ENCODE measurements at regions not wholly inside any gene's neighbourhood (a gene's known extent, or its start where the extent isn't known, plus 50 kb on each side); places are given as distances from the start of the nearest gene placed in this dataset.

DNA sequence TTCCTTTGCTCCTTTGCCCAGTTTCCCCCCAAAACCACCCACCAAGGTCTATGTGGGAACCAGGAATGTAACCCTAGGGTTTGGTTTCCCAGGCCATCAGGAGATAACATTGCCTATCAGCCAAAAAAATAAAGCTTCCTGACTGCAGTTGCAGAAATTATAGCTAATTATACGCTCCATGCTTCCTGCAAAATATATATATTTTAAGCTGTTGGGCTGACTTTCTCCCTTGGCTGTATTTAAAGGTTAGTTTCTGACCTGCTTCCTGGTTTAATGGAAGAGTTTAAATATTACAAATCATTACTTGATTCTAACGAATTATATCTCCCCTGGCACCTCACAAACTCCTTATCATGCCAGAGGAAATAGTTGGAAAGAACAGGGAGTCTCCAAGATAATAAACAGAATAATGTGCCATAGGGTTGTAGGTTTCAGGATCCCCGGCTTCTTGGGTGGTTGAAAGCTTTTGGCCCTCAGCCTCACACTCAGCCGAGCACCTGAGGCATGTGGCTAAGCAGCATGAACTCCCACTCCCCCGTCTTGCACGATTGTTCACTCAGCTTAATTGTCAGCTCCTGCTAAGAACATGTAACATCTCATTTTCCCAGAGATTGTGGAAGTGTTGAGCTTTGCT, 79.9 kb downstream of the FZD1 start:
- no peak overlapping the region for H3K4me3 ChIP-seq (ENCODE audit: low read depth, low read length)
- TF ChIP-seq, protein P1, sequence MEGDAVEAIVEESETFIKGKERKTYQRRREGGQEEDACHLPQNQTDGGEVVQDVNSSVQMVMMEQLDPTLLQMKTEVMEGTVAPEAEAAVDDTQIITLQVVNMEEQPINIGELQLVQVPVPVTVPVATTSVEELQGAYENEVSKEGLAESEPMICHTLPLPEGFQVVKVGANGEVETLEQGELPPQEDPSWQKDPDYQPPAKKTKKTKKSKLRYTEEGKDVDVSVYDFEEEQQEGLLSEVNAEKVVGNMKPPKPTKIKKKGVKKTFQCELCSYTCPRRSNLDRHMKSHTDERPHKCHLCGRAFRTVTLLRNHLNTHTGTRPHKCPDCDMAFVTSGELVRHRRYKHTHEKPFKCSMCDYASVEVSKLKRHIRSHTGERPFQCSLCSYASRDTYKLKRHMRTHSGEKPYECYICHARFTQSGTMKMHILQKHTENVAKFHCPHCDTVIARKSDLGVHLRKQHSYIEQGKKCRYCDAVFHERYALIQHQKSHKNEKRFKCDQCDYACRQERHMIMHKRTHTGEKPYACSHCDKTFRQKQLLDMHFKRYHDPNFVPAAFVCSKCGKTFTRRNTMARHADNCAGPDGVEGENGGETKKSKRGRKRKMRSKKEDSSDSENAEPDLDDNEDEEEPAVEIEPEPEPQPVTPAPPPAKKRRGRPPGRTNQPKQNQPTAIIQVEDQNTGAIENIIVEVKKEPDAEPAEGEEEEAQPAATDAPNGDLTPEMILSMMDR (IDR thresholded peaks at IDR 0.05; ENCODE audit: insufficient read depth, low read depth, low read length): no peak
- no peak for DNase-seq (ENCODE audit: low read depth)

DNA sequence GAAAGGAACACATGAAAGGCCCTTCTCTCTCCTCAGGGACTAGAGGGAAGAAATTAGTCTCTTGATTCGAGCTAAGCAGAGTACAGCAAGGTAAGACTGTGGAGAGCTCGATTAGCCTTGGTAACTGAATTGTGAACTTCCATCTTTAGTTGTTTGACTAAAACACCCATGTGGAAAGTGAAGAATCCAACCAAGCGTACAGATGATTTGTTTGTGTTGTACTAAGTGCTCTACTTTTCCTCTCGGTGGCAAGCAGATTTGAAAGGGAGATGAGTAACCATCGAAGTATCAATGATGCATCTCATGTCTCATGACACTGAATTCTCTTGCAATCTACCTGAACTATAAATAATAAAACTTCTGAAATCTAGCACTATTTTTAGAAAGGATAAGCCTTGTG, 80.7 kb downstream of the FZD1 start:
- TF ChIP-seq, protein P1 (IDR thresholded peaks at IDR 0.05; ENCODE audit: insufficient read depth, low read depth, low read length): no peak
- H3K4me3 ChIP-seq (ENCODE audit: low read depth, low read length): no peak overlapping the region
- no peak for DNase-seq (ENCODE audit: low read depth)

DNA sequence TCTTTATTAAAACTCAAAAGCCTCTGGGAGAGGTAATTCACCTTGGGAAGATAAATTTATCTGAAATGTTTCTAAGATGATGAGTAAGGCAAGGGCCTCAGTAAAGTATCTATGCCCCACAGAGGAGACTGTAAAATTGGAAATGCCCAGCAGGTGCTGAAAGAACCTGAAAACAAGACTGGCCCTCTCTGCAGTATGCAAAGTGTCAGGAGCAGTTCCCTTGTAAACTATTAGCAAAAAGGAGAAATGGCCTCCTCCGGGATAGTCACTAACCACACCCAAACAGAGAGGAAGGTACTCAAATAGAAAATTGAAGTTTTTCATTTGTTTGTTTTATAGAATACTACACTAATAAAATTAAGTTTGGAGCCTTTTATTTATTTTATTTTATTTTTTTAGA, 81.2 kb downstream of the FZD1 start:
- H3K4me3 ChIP-seq (ENCODE audit: low read depth, low read length): no peak overlapping the region
- DNase-seq (ENCODE audit: low read depth): no peak
- TF ChIP-seq, protein P1 (IDR thresholded peaks at IDR 0.05; ENCODE audit: insufficient read depth, low read depth, low read length): no peak

DNA sequence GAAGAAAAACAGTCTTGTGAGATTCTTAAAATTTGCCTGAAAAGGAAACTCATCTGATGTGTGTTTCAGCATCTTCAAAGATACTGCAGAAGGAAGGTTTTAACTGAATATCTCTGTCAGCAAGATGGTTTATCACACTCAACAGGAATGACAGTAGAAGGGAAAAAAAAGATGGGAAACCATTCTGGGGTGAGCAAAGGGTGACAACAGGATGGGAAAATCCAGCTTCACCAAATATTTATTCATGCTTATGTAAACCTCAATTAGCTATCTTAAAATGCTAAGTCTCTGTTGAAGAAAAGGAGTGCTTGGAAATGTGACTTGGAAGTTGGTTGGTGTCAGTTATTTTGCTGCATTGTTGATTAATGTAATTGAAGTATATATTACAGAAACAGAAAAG, 82.2 kb downstream of the FZD1 start:
- no peak overlapping the region for H3K4me3 ChIP-seq (ENCODE audit: low read depth, low read length)
- TF ChIP-seq, protein P1 (IDR thresholded peaks at IDR 0.05; ENCODE audit: insufficient read depth, low read depth, low read length): no peak
- DNase-seq (ENCODE audit: low read depth): no peak

DNA sequence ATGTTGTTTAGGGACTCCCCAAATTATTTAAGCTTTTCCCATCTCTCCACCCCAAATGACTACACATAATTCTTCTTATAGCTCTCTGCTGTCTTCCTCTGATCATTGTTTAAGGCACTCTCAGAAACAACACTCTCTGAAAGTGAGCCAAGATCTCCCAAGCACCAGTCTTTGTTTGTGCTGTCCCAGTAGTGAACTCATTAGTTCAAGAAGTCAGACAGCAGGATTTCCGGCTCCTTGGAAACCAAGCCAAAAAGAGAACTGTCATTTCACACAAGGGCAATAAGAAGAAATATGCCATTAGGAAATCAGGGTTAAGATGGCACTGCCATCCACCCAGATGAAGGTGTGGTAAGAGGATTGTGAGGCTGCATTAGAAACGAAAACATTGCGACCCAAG, 83.1 kb downstream of the FZD1 start:
- DNase-seq (ENCODE audit: low read depth): no peak
- H3K4me3 ChIP-seq (ENCODE audit: low read depth, low read length): no peak overlapping the region
- TF ChIP-seq, protein P1 (IDR thresholded peaks at IDR 0.05; ENCODE audit: insufficient read depth, low read depth, low read length): no peak

DNA sequence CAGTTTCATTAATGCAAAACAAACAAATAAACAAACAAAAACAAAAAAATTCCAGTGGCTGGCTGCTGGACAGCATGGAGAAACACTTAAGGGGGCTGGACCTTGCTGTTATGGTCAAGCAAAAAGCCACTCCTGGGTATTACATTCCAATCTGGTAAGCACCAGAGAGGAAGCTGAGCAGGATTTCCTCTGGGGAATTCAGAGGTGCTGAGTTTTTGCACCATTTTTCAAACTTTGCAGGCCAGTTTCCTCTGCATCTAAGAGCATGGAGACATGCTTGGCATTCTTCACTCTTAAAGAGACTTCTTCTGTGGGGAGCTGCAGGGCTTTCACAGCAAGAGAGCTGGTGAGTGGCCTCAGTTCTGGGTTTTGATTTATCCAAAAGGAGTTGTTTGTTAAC, 84.5 kb downstream of the FZD1 start:
- DNase-seq (ENCODE audit: low read depth): no peak
- TF ChIP-seq, protein P1 (IDR thresholded peaks at IDR 0.05; ENCODE audit: insufficient read depth, low read depth, low read length): no peak
- H3K4me3 ChIP-seq (ENCODE audit: low read depth, low read length): no peak overlapping the region

DNA sequence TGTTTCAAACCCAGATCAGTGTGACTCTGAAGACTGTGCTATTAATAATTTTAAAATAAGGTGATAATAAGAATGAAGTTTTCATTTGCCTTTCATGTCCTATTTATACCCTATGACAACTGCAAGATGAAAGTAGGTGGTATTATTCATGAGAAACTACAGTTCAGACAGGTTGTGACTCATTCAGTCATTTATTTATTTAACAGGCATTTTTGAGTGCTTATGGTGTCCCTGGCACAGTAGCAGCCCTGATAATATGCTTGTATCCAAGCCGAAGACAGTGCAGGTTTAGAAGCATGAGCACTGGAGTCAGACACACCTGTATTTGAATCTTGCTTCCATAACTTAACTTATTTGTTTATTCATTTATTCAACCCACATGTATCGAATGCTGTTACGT, 87.1 kb downstream of the FZD1 start:
- DNase-seq (ENCODE audit: low read depth): no peak
- TF ChIP-seq, protein P1 (IDR thresholded peaks at IDR 0.05; ENCODE audit: insufficient read depth, low read depth, low read length): no peak
- H3K4me3 ChIP-seq (ENCODE audit: low read depth, low read length): no peak overlapping the region
